Liver (tissue), 8 donors: ENCODE measurements at regions not wholly inside any gene's neighbourhood (a gene's known extent, or its start where the extent isn't known, plus 50 kb on each side); places are given as distances from the start of the nearest gene placed in this dataset.

ENCODE experiments used
- DNase-seq: peaks from one replicate; pipeline ENCODE4 v3.0.0-alpha.2; 2017; ENCODE audit warnings: low spot score
- H3K27ac ChIP-seq, 2 donors: one replicate each; pipeline ENCODE4 v1.7.0; 2013; ENCODE audit warnings: inconsistent platforms in 2 of 2, low read length in 2 of 2, control low read depth in 1 of 2, low read depth in 1 of 2, mild to moderate bottlenecking in 1 of 2
- H3K27me3 ChIP-seq, 4 donors: one replicate each; pipeline versions ENCODE4 v1.6.1 to v1.7.0; 2013; ENCODE audit warnings: low read length in 3 of 4, inconsistent platforms in 1 of 4, mild to moderate bottlenecking in 1 of 4, moderate library complexity in 1 of 4; ENCODE audit not compliant: control insufficient read depth in 4 of 4, insufficient read depth in 4 of 4
- H3K36me3 ChIP-seq, 4 donors: one replicate each; pipeline versions ENCODE4 v1.6.1 to v1.7.0; 2013; ENCODE audit warnings: low read length in 3 of 4, mild to moderate bottlenecking in 3 of 4, low read depth in 1 of 4, moderate library complexity in 1 of 4; ENCODE audit not compliant: control insufficient read depth in 4 of 4, insufficient read depth in 3 of 4
- H3K4me1 ChIP-seq, 4 donors: one replicate each; pipeline versions ENCODE4 v1.6.1 to v1.7.0; 2013; ENCODE audit warnings: low read length in 3 of 4, mild to moderate bottlenecking in 3 of 4, moderate library complexity in 1 of 4; ENCODE audit not compliant: control insufficient read depth in 4 of 4, insufficient read depth in 4 of 4
- H3K4me3 ChIP-seq, 3 donors: one replicate each; pipeline versions ENCODE4 v1.6.1 to v1.7.0; 2013; ENCODE audit warnings: low read length in 3 of 3, control low read depth in 1 of 3, low read depth in 1 of 3, mild to moderate bottlenecking in 1 of 3
- H3K9ac ChIP-seq, 2 donors: one replicate each; pipeline ENCODE4 v1.7.0; 2013; ENCODE audit warnings: low read length in 2 of 2, mild to moderate bottlenecking in 2 of 2, moderate library complexity in 2 of 2, control low read depth in 1 of 2, low read depth in 1 of 2
- H3K9me3 ChIP-seq, 4 donors: one replicate each; pipeline versions ENCODE4 v1.6.1 to v1.7.0; 2013; ENCODE audit warnings: low read length in 3 of 4; ENCODE audit not compliant: control insufficient read depth in 4 of 4
- ATF3 ChIP-seq: IDR thresholded peaks from 2 replicates; pipeline ENCODE4 v1.6.1; 2016; ENCODE audit warnings: antibody characterized with exemption
- EGR1 ChIP-seq, 2 donors: IDR thresholded peaks; 2 replicates each; pipeline ENCODE4 v1.6.1; 2016 to 2018; ENCODE audit warnings: antibody characterized with exemption in 2 of 2, low read depth in 2 of 2
- FOXA1 ChIP-seq: IDR thresholded peaks from 2 replicates; pipeline ENCODE4 v1.6.1; 2016; ENCODE audit warnings: antibody characterized with exemption
- FOXA2 ChIP-seq: IDR thresholded peaks from 2 replicates; pipeline ENCODE4 v1.6.1; 2016; ENCODE audit warnings: antibody characterized with exemption
- GABPA ChIP-seq, 2 donors: IDR thresholded peaks in 1 of 2; conservative IDR thresholded peaks in 1 of 2; 2 replicates each; pipeline ENCODE4 v1.6.1; 2016; ENCODE audit warnings: antibody characterized with exemption in 2 of 2, mild to moderate bottlenecking in 1 of 2, moderate library complexity in 1 of 2
- HNF4A ChIP-seq, 2 donors: conservative IDR thresholded peaks; 2 replicates each; pipeline ENCODE4 v1.6.1; 2016; ENCODE audit warnings: antibody characterized with exemption in 2 of 2, mild to moderate bottlenecking in 2 of 2
- JUND ChIP-seq, 2 donors: IDR thresholded peaks; 2 replicates each; pipeline ENCODE4 v1.6.1; 2016; ENCODE audit warnings: antibody characterized with exemption in 2 of 2
- MAX ChIP-seq: IDR thresholded peaks from 2 replicates; pipeline ENCODE4 v1.6.1; 2016; ENCODE audit warnings: antibody characterized with exemption
- NR2F2 ChIP-seq: IDR thresholded peaks from 2 replicates; pipeline ENCODE4 v1.6.1; 2016; ENCODE audit warnings: antibody characterized with exemption
- RAD21 ChIP-seq, 2 donors: IDR thresholded peaks; 2 replicates each; pipeline ENCODE4 v1.6.1; 2016; ENCODE audit warnings: antibody characterized with exemption in 2 of 2, mild to moderate bottlenecking in 2 of 2
- REST ChIP-seq: IDR thresholded peaks from 2 replicates; pipeline ENCODE4 v1.6.1; 2016; ENCODE audit warnings: antibody characterized with exemption, mild to moderate bottlenecking
- RXRA ChIP-seq, 2 donors: IDR thresholded peaks; 2 replicates each; pipeline ENCODE4 v1.6.1; 2017 to 2018; ENCODE audit warnings: antibody characterized with exemption in 2 of 2, mild to moderate bottlenecking in 1 of 2
- SP1 ChIP-seq: IDR thresholded peaks from 2 replicates; pipeline ENCODE4 v1.6.1; 2018; ENCODE audit warnings: antibody characterized with exemption, mild to moderate bottlenecking
- TAF1 ChIP-seq: conservative IDR thresholded peaks from 2 replicates; pipeline ENCODE4 v1.6.1; 2016; ENCODE audit warnings: antibody characterized with exemption, mild to moderate bottlenecking
- YY1 ChIP-seq: IDR thresholded peaks from 2 replicates; pipeline ENCODE4 v1.6.1; 2016; ENCODE audit warnings: antibody characterized with exemption, mild to moderate bottlenecking
- ZBTB33 ChIP-seq: IDR thresholded peaks from 2 replicates; pipeline ENCODE4 v1.6.1; 2016; ENCODE audit warnings: antibody characterized with exemption
- WGBS: extraction: QIAGEN DNeasy Blood & Tissue Kit; methylation state at CpG from one replicate; pipeline ENCODE4 v1.1.7; 2013; 5-methylcytosine and 5-hydroxymethylcytosine counted together
- TF ChIP-seq, protein P1 (sequence below): fragments of 150-350 bp; IDR thresholded peaks from 2 replicates; pipeline ENCODE4 v1.5.1; 2017; ENCODE audit warnings: improper control_type of control experiment, low read depth, low read length; ENCODE audit not compliant: missing input control
- donor health status: healthy.
- donor health status: healthy.
- donor health status: healthy.
- donor health status: healthy.
- donor health status: healthy.

- H3K9me3 ChIP-seq: no peaks in the 10 kb centered on the region
- H3K27ac ChIP-seq: no peak overlapping the region
- H3K27me3 ChIP-seq: no peaks in the 10 kb centered on the region
- 64% methylated on average over 1 of the region's 1 CpG for WGBS
- no peaks in the 10 kb centered on the region for H3K36me3 ChIP-seq
- TF ChIP-seq JUND (IDR thresholded peaks at IDR 0.05): no peak
- TF ChIP-seq MAX: no peak
- TF ChIP-seq GABPA (IDR thresholded peaks at IDR 0.05 in 1 of 2, conservative IDR thresholded peaks at IDR 0.05 in 1 of 2): no peak
- no peak for TF ChIP-seq REST
- TF ChIP-seq SP1: no peak
- TF ChIP-seq ZBTB33: no peak
- TF ChIP-seq YY1: no peak
- no peak for TF ChIP-seq TAF1
- TF ChIP-seq RXRA (IDR thresholded peaks at IDR 0.05): no peak
- TF ChIP-seq RAD21 (IDR thresholded peaks at IDR 0.05): no peak
- TF ChIP-seq NR2F2: no peak
- TF ChIP-seq FOXA1: no peak
- TF ChIP-seq, protein P1, sequence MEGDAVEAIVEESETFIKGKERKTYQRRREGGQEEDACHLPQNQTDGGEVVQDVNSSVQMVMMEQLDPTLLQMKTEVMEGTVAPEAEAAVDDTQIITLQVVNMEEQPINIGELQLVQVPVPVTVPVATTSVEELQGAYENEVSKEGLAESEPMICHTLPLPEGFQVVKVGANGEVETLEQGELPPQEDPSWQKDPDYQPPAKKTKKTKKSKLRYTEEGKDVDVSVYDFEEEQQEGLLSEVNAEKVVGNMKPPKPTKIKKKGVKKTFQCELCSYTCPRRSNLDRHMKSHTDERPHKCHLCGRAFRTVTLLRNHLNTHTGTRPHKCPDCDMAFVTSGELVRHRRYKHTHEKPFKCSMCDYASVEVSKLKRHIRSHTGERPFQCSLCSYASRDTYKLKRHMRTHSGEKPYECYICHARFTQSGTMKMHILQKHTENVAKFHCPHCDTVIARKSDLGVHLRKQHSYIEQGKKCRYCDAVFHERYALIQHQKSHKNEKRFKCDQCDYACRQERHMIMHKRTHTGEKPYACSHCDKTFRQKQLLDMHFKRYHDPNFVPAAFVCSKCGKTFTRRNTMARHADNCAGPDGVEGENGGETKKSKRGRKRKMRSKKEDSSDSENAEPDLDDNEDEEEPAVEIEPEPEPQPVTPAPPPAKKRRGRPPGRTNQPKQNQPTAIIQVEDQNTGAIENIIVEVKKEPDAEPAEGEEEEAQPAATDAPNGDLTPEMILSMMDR: no peak
- no peak for TF ChIP-seq EGR1 (IDR thresholded peaks at IDR 0.05; ENCODE audit: low read depth in 2 of 2)
- TF ChIP-seq ATF3: no peak
- TF ChIP-seq FOXA2: no peak
- no peak for TF ChIP-seq HNF4A (conservative IDR thresholded peaks at IDR 0.05)
- H3K9ac ChIP-seq: no peak overlapping the region
- DNase-seq: no peak
- no peaks in the 10 kb centered on the region for H3K4me1 ChIP-seq
- no peak overlapping the region for H3K4me3 ChIP-seq
These were observed 63.5 kb upstream of the TENM3 start for GRCh38 chr4:182179751-182180150.

DNA sequence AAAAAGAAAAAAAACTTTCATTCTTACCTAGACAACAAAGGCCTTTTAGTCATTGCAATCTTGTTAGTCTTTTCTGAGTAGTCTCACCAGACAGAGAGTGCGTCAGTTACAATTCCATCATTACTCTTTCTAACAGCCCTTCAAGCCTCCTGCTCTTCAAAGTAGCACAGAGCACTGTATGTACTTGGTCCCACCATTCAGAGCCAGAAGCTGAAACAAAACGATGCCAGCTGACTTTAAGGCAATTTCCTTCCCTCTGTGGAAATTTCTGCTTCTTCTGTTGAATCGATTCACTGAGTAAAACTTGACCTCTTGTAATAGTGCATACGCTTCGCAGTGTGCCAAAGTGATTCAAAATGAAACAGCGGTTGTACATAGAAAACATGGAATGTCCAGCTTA, 57.7 kb upstream of the TENM3 start:
- TF ChIP-seq FOXA2: no peak
- Histone ChIP-seq H3K4me3 (no peak overlapping the region), H3K36me3 (no peaks in the 10 kb centered on the region), H3K9me3 (no peaks in the 10 kb centered on the region), H3K4me1 (no peaks in the 10 kb centered on the region), H3K27ac (no peak overlapping the region), H3K27me3 (no peaks in the 10 kb centered on the region), H3K9ac (no peak overlapping the region)
- no peak for DNase-seq
- 82% methylated on average over 6 of the region's 6 CpGs for WGBS
